ENCODE measurements at regions not wholly inside any gene's neighbourhood (a gene's known extent, or its start where the extent isn't known, plus 50 kb on each side); places are given as distances from the start of the nearest gene placed in this dataset.

GRCh38 chr11:116449522-116449921, 323.3 kb downstream of the BUD13 start:
- H3K4me3 ChIP-seq (ENCODE audit: low read length): no peak overlapping the region
- no peak for TF ChIP-seq CTCF (conservative IDR thresholded peaks at IDR 0.05; ENCODE audit: low read depth, low read length)
- DNase-seq (ENCODE audit: low read depth): no peak

- no peak for DNase-seq (ENCODE audit: low read depth)
- H3K4me3 ChIP-seq (ENCODE audit: low read length): no peak overlapping the region
- TF ChIP-seq CTCF (conservative IDR thresholded peaks at IDR 0.05; ENCODE audit: low read depth, low read length): no peak
Measured at GRCh38 chr11:116446048-116446941, 326.5 kb downstream of the BUD13 start.

- no peak for TF ChIP-seq CTCF (conservative IDR thresholded peaks at IDR 0.05; ENCODE audit: low read depth, low read length)
- no peak for DNase-seq (ENCODE audit: low read depth)
- no peak overlapping the region for H3K4me3 ChIP-seq (ENCODE audit: low read length)
Measured at GRCh38 chr11:116445108-116446047, 327.4 kb downstream of the BUD13 start.

- no peak for TF ChIP-seq CTCF (conservative IDR thresholded peaks at IDR 0.05; ENCODE audit: low read depth, low read length)
- no peak for DNase-seq (ENCODE audit: low read depth)
- no peak overlapping the region for H3K4me3 ChIP-seq (ENCODE audit: low read length)
Measured at GRCh38 chr11:116442238-116442752, 330.5 kb downstream of the BUD13 start.

GRCh38 chr11:116439361-116439677, 333.5 kb downstream of the BUD13 start:
- no peak for TF ChIP-seq CTCF (conservative IDR thresholded peaks at IDR 0.05; ENCODE audit: low read depth, low read length)
- no peak for DNase-seq (ENCODE audit: low read depth)
- H3K4me3 ChIP-seq (ENCODE audit: low read length): no peak overlapping the region

GRCh38 chr11:116438651-116439360, 334.0 kb downstream of the BUD13 start:
- H3K4me3 ChIP-seq (ENCODE audit: low read length): no peak overlapping the region
- DNase-seq (ENCODE audit: low read depth): no peak
- TF ChIP-seq CTCF (conservative IDR thresholded peaks at IDR 0.05; ENCODE audit: low read depth, low read length): no peak

All from retinal pigment epithelial cell (primary cell).